ENCODE measurements at regions not wholly inside any gene's neighbourhood (a gene's known extent, or its start where the extent isn't known, plus 50 kb on each side); places are given as distances from the start of the nearest gene placed in this dataset.
"Not testable (repeated sequence)": the region's sequence is repeated elsewhere in the genome, so short reads cannot be mapped to it uniquely, and the experiment has no call there.

- no peak for DNase-seq (ENCODE audit: low read depth in 1 of 2, low spot score in 1 of 2)
Observed at GRCh38 chr2:234695981-234696380, 199.1 kb upstream of the ARL4C start.

- no peak for DNase-seq (ENCODE audit: low read depth in 1 of 2, low spot score in 1 of 2)
Observed at GRCh38 chr2:234694244-234695013, 197.5 kb upstream of the ARL4C start.

GRCh38 chr2:234693681-234694190 lies 196.9 kb upstream of the ARL4C start:
- not testable (repeated sequence) for DNase-seq (ENCODE audit: low read depth in 1 of 2, low spot score in 1 of 2)

GRCh38 chr2:234693191-234693590 lies 196.3 kb upstream of the ARL4C start:
- DNase-seq (ENCODE audit: low read depth in 1 of 2, low spot score in 1 of 2), result not testable (repeated sequence)

- no peak for DNase-seq (ENCODE audit: low read depth in 1 of 2, low spot score in 1 of 2)
Observed at GRCh38 chr2:234691968-234692955, 195.4 kb upstream of the ARL4C start.

- no peak for DNase-seq (ENCODE audit: low read depth in 1 of 2, low spot score in 1 of 2)
Observed at GRCh38 chr2:234691214-234691575, 194.3 kb upstream of the ARL4C start.

GRCh38 chr2:234690569-234691213 lies 193.8 kb upstream of the ARL4C start:
- no peak for DNase-seq (ENCODE audit: low read depth in 1 of 2, low spot score in 1 of 2)

- no peak for DNase-seq (ENCODE audit: low read depth in 1 of 2, low spot score in 1 of 2)
Observed at GRCh38 chr2:234689911-234690379, 193.1 kb upstream of the ARL4C start.

GRCh38 chr2:234687718-234688475 lies 191.0 kb upstream of the ARL4C start:
- DNase-seq (ENCODE audit: low read depth in 1 of 2, low spot score in 1 of 2), result no peak

- no peak for DNase-seq (ENCODE audit: low read depth in 1 of 2, low spot score in 1 of 2)
Observed at GRCh38 chr2:234686088-234686890, 189.4 kb upstream of the ARL4C start.

- DNase-seq (ENCODE audit: low read depth in 1 of 2, low spot score in 1 of 2), result no peak
Observed at GRCh38 chr2:234684466-234684865, 187.6 kb upstream of the ARL4C start.

- DNase-seq (ENCODE audit: low read depth in 1 of 2, low spot score in 1 of 2), result no peak
Observed at GRCh38 chr2:234683950-234684349, 187.1 kb upstream of the ARL4C start.

- DNase-seq (ENCODE audit: low read depth in 1 of 2, low spot score in 1 of 2), result no peak
Observed at GRCh38 chr2:234682492-234683228, 185.8 kb upstream of the ARL4C start.

- DNase-seq (ENCODE audit: low read depth in 1 of 2, low spot score in 1 of 2), result no peak
Observed at GRCh38 chr2:234680688-234681619, 184.1 kb upstream of the ARL4C start.

- DNase-seq (ENCODE audit: low read depth in 1 of 2, low spot score in 1 of 2), result no peak
Observed at GRCh38 chr2:234679741-234680687, 183.1 kb upstream of the ARL4C start.

GRCh38 chr2:234679301-234679740 lies 182.4 kb upstream of the ARL4C start:
- no peak for DNase-seq (ENCODE audit: low read depth in 1 of 2, low spot score in 1 of 2)

GRCh38 chr2:234678711-234679110 lies 181.8 kb upstream of the ARL4C start:
- DNase-seq (ENCODE audit: low read depth in 1 of 2, low spot score in 1 of 2), result no peak

Measured in stimulated activated CD4-positive, alpha-beta T cell treated with anti-CD3 and anti-CD28 coated beads, Interleukin-15, amount 100 ng/mL, for 1 hour (primary cell).